HG03280 (cell line): ENCODE measurements at regions not wholly inside any gene's neighbourhood (a gene's known extent, or its start where the extent isn't known, plus 50 kb on each side); places are given as distances from the start of the nearest gene placed in this dataset.
A peak's percentile ranks its signal among the peaks of the same experiment; 100 is the strongest.
"Not testable (repeated sequence)": the region's sequence is repeated elsewhere in the genome, so short reads cannot be mapped to it uniquely, and the experiment has no call there.

ENCODE experiments used
- ATAC-seq: cut with Tn5 transposase; IDR thresholded peaks from one replicate; pipeline ENCODE4 v1.9.1; 2021; ENCODE audit warnings: mild to moderate bottlenecking, moderate library complexity; ENCODE audit not compliant: unreplicated experiment

- ATAC-seq: no peak
Measured at GRCh38 chr6:11891547-11891946, 112.9 kb upstream of the ADTRP start.

DNA sequence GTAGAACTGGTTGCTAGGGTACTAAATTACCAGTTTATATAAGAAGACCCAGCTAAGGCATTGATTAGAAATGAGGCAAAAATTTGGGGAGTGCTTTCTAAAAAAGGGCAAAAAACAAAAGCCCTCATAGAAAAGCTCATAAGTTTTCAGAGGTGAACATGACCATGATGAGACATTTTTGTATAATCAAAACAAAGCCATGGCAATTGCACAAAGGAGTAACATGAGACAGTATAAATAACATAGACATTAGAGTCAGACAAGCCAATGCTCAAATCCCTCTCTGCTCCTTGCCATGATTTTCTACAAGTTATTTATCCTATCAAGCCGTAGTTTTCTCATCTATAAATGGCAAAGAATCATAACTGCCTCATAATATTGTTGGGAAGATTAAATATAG is 112.2 kb upstream of the ADTRP start:
- no peak for ATAC-seq

GRCh38 chr6:11890209-11890608 is 111.6 kb upstream of the ADTRP start:
- ATAC-seq: no peak

DNA sequence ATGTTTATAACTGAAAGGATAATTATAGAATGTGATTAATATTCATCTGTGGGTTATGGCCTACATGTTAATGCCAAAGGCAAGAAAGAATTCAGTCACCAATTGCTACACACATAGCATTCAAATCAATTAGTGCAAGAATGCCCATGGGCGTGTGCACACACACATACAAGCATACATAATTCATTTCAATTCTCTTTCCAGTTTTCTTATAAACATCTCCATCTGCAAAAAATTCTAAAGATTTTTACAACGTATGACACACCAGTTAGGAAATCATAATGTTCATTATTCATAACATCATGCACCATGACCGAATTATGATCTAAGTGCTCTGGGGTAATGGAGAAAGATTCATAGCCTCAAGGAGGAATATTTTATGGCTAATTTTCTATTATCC is 111.0 kb upstream of the ADTRP start:
- no peak for ATAC-seq

DNA sequence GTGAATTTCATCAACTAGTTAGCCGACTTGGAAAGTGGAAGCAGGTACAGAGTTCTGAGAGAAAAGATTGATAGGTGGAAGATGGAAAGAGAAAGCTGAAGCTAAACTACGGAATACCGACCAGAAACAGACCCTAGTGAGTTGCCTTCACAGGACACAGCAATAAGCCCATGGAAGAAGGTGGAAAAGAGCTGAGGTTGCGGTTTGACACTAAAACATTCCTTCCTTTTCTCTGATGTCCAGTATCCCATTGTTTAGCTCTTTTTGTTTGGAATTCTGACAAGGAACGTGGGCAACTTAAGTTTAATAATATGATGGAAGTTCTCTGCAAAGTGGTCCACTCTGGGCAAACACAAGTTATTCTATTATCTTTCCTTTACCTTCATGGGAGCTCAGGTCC is 110.1 kb upstream of the ADTRP start:
- no peak for ATAC-seq

DNA sequence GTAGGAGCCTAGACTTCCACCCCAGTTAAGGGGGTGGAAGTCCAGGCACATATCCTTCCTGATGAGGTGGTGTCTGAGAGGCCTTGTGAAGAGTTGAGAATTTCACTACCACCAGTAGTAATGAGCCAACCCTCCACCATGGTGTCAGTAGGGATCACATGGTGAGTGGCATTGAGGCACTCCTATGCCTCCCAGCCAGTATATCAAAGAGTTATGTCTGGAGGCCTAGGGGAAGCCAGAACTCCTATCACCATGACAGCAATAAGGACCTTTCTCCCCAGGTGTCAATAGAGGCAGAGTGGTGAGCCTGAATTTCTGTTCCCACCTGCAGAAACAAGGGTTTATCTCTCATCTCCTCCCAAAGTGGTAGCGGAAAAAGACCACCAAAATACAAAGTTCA is 106.6 kb upstream of the ADTRP start:
- ATAC-seq: no peak

DNA sequence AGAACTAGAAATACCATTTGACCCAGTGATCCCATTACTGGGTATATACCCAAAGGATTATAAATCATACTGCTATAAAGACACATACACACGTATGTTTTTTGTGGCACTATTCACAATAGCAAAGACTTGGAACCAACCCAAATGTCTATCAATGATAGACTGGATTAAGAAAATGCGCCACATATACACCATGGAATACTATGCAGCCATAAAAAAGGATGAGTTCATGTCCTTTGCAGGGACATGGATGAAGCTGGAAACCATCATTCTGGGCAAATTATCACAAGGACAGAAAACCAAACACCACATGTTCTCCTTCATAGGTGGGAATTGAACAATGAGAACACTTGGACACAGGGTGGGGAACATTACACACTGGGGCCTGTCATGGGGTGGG is 104.9 kb upstream of the ADTRP start:
- ATAC-seq: not testable (repeated sequence)

DNA sequence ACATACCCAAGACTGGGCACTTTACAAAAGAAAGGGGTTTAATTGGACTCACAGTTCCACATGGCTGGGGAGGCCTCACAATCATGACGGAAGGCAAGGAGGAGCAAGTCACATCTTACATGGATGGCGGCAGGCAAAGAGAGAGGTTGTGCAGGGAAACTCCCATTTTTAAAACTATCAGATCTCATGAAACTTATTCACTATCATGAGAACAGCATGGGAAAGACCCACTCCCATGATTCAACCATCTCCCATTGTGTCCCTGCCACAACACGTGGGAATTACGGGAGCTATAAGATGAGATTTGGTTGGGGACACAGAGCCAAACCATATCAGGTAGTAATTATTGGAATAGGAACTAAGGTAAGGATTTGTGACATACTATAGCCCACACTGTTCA is 101.6 kb upstream of the ADTRP start:
- not testable (repeated sequence) for ATAC-seq

DNA sequence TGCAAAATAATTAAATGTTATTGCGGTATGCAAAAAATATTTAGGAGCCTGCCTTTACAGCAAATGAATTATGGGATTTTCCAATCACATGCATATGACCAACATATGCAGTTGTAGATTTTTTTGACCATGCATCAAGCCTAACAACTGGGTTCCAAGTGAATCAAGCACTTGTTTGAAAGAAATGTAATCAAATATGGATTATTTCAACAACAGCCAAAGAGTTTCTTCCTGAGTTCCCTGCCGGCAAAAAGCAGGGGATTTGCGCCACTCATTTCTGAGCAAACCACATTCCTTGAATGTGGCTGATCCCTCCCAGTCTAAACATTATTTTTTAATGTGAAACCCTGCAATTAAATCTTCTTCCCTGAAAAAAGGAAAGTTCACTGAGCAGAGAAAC is 100.1 kb upstream of the ADTRP start:
- ATAC-seq: no peak

DNA sequence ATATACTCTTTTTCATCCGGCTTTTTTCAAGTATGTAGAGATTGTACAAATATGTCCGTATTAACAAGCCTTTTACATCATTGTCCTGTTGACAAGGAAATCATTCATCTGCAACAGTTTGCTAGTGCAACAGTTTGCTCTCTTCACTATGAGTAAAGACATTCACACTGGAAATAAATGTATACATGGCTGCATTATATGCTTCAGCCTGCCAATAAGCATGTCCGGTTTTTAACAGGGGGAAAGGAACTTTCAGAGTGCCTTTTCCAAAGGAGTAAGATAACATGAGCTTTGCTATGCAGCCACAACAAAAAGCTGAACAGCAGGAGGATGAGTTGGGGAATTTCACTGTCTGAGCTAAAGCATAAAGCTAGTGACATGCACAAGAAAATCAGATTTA is 99.4 kb upstream of the ADTRP start:
- no peak for ATAC-seq

DNA sequence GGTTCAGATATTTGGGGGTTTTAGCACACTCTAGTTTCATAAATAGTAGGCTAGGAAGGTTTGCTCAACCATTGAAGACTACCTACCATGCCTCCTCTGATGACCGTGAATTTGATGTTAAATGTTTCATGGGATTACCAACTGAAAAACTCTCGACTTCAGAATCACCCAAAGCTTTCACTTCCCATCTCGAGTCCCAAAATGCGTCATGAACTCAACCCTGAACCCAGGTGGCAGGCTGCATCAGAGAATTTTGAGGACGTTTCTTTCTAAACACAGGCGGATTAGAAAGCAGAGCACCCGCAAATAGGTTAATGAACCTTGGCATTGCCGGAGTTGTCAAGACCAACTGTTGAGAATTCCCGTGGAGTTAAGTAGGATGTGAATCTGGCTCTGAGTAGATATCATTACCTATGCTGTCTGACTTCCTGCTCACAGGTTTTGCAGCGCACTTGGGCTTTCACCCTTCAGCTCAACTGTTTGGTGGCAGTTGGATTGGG is 98.4 kb upstream of the ADTRP start:
- ATAC-seq: peak; percentile 62

- ATAC-seq: no peak
Measured at GRCh38 chr6:11875325-11876109, 96.9 kb upstream of the ADTRP start.

- ATAC-seq: no peak
Measured at GRCh38 chr6:11869672-11870340, 91.2 kb upstream of the ADTRP start.

GRCh38 chr6:11868392-11868791 is 89.8 kb upstream of the ADTRP start:
- ATAC-seq: no peak

DNA sequence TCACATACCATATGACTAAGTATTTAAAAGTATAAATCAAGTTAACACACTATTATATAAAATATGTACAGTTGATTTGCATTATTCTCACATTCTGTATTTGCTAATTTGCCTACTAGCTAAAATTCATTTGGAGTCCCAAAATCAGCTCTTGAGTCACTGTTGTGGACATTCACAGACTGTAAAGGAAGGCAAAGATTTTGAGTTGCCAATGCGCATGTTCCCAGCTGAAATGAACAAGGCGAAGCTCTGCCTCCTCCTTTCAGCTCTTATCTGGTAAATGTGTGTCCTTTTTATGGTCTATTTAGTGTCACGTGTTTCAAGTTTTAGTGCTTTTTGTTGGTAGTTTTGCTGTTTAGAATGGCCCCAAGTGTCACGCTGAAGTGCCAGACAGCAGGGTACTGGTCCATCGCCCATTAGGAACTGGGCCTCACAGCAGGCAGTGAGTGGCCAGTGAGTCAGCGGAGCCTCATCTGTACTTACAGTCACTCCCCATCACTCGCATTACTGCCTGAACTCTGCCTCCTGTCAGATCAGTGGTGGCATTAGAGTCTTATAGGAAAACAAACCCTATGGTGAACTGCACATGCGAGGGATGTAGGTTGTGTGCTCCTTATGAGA is 87.2 kb upstream of the ADTRP start:
- ATAC-seq: no peak

- ATAC-seq: no peak
Measured at GRCh38 chr6:11858439-11858838, 79.8 kb upstream of the ADTRP start.

- ATAC-seq: no peak
Measured at GRCh38 chr6:11855743-11856142, 77.1 kb upstream of the ADTRP start.

- no peak for ATAC-seq
Measured at GRCh38 chr6:11854408-11855165, 76.0 kb upstream of the ADTRP start.

GRCh38 chr6:11853678-11854407 is 75.2 kb upstream of the ADTRP start:
- no peak for ATAC-seq

- no peak for ATAC-seq
Measured at GRCh38 chr6:11852061-11852651, 73.6 kb upstream of the ADTRP start.
